HG03103 (cell line): ENCODE measurements at regions not wholly inside any gene's neighbourhood (a gene's known extent, or its start where the extent isn't known, plus 50 kb on each side); places are given as distances from the start of the nearest gene placed in this dataset.

ENCODE experiments used
- ATAC-seq: cut with Tn5 transposase; IDR thresholded peaks from one replicate; pipeline ENCODE4 v1.9.1; 2021; ENCODE audit warnings: low read depth; ENCODE audit not compliant: unreplicated experiment

- ATAC-seq = no peak
Measured at GRCh38 chr10:113252650-113253618, 299.9 kb upstream of the HABP2 start.

DNA sequence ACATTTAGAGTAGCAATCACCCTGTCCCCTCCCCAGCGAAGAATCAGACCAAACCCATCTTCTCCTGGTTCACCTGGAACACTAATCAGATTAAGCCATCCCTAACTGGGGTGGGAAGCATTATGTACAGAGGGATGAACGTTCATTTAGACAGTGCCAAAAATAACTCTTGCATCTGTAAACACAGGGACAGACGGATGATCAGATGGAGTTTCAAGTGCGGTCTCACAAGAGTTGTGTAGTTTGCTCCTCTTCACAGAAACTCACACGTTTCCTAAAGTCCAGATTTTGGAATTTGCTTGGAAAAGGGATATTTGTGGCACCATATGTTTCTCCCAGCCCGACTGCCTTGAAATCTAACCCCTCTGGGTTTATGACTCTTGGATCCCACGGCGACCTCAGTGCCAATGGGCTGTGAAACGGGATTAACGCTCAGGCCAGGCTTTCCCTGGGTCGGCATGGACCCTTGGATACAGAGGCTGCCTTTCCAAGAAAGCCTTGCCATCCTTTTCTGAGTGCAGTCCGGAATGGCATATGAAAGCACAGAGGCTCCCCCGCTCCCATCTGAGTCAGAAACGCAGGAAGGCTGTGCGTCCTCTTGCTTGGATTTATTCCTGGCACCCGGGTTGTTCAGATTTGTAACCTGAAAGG, 293.2 kb upstream of the HABP2 start:
- no peak for ATAC-seq

- no peak for ATAC-seq
Measured at GRCh38 chr10:113261161-113261560, 291.7 kb upstream of the HABP2 start.

DNA sequence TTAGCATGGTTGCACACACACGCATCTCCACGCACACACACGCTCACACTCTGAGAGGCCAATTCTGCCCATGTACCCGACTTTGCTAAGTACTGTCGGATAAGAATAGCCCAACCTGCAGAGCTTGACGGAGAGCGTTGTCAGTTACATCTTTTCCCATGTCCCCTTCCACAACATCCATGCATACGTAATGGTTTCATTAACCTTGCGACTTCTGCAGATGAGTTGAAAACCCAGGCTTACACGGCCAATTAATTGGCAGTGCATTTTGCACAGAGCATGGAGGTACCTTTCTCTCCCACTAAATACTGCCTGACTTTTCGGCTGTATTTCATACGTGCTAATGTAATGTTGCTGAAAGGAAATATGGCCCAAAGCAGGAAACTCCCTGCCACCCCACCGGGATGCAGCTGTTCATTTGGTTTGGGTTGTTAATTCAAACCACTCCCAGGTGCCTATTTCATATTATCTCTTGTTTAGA, 291.2 kb upstream of the HABP2 start:
- no peak for ATAC-seq

DNA sequence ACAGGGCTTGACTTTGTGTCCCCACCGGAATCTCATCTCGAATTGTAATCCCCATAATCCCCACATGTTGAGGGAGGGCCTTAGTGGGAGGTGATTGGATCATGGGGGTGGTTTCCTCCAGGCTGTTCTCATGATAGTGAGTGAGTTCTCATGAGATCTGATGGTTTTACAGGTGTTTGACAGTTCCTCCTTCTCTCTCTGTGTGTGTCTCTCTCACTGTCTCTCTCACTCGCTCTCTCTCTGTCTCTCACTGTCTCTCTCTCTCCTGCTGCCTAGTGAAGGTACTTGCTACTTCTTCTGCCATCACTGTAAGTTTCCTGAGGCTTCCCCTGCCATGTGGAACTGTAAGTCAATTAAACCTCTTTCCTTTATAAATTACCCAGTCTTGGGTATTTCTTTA, 289.8 kb upstream of the HABP2 start:
- no peak for ATAC-seq

DNA sequence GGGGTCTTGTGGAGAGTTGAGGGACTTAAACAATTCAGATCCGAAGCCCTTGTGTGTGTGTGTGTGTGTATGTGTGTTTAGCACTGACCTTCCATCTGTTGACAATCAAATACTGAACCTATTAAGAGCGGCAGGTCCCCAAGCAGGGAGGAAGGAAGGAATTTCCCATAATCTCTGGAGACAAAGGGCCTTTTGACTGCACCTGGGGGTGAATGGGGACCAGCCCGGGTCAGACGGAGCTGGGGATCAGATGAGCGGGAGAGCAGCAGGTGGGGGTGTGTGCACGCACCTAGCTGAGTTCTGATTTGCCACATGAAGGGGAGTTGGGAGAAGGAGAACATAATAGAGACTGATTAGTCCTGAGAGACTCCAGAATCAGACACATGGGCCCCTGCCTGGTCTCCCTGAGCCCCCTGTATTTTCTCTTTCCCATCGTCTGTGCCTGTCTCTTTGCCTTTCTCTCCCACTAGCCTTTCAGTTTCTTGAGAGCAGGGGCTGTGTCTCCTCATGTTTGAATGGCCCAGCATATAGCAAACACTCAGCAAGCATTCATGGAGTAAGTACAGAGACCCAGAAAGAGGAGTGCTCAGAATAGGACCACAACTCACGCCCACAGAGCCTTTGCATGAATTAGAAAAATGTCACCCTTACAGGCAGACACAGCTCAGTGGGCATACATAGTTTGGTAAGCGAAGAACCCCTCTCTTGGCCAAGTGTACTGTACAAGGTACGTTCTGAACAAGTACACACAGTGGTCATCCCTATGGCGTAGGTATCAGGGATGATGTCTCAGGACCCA, 288.3 kb upstream of the HABP2 start:
- ATAC-seq = no peak

GRCh38 chr10:113266147-113266546, 286.7 kb upstream of the HABP2 start:
- no peak for ATAC-seq

- no peak for ATAC-seq
Measured at GRCh38 chr10:113267619-113268562, 285.0 kb upstream of the HABP2 start.

- ATAC-seq = no peak
Measured at GRCh38 chr10:113269333-113269732, 283.5 kb upstream of the HABP2 start.

DNA sequence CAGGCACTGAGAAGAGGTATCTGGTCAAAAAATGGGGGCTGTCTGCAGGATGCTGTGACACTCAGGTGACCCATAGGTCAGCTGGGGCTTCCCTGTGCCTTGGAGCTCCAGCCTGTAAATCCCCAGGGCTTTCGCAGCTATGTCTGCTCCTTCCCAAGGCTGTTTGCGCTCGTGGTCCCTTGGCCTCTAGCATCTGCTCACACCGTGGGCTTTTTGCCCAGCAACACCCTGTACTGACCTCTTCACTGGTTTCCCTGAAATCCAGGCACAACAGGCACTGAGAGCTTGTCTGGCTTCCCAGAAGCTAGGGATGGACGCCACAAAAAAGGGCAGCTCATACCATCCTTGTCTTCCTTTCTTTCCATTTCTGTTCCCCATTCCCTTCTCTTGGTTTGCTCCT, 280.3 kb upstream of the HABP2 start:
- no peak for ATAC-seq

GRCh38 chr10:113273181-113274163, 279.4 kb upstream of the HABP2 start:
- peak; percentile 50 for ATAC-seq

GRCh38 chr10:113274176-113274829, 278.6 kb upstream of the HABP2 start:
- no peak for ATAC-seq

- ATAC-seq = no peak
Measured at GRCh38 chr10:113278221-113278620, 274.6 kb upstream of the HABP2 start.

DNA sequence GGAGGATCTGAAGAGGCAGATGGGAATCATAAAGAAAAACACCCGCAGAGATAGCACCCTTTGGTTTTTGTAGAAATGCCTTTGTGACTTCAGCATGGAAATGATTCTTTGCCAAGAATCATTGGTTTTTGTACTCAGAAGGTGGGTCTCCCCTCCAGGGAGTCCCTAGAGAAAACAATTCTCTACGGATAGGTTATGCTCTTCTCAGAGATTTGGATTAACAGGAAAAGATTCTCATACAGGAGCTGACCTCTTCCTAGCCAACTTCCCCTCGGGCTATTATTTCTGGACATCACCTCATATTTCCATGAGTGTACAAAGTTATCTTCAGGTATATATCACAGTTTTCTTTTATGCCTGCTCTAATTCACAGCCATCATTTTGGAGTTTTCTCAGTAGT, 274.2 kb upstream of the HABP2 start:
- no peak for ATAC-seq

DNA sequence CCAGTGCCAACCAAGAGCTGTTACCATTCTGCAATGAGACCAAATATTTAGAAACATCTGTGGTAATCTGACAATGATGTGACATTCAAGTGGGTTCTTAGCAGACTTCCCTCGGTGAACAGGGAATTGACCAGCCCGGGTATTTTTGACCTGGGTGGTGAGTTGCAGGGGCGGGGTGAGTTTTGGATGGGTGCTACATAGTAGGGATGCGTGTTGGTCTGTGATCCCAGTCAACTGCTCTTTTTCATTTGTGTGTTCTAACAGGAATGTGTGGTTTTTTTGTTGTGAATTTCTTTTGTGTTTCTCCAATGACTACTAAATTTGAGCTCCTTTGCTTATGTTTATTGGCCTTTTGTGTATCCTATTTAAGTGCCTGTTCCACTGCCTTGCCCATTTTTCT, 273.6 kb upstream of the HABP2 start:
- no peak for ATAC-seq

- ATAC-seq = no peak
Measured at GRCh38 chr10:113282564-113282963, 270.3 kb upstream of the HABP2 start.

DNA sequence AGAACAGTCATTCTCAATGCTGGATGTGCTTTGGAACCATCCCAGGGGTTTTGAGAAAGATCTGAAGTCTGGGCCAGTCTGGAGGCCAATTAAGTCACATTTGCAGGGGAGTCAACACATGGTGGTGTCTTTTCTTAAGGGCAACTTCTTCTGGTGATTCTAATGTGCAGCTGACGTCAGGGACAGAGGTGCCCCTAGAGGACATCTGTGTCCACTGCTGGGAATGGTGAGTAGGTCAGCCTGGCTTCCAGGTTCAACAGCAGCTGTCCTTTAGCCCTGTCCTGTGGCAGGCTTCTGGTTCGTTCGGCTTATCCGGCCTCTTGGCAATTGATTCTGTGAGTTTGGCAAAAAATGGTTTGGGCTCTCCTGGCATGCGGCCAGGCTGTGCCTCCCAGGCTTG, 269.7 kb upstream of the HABP2 start:
- ATAC-seq = no peak

DNA sequence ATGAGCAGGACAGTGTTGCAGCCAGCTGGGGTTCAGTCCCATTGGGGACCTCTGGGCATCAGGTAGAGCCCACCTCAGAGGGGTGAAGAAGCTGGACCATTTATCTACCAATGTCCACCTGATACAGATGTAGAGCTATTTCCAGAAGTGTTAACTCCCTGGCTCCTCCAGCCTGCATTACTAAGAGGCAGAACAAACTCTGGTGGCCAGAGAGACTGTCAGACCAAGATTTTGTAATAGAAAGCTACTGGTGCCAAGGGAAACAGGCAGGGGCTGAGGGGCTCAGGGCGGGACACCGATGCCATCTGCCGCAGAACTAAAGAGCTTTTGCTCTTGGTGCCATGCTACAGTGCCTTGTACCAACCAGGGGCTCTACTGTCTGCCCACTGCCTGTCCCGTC, 268.2 kb upstream of the HABP2 start:
- no peak for ATAC-seq
